ENCODE measurements at regions not wholly inside any gene's neighbourhood (a gene's known extent, or its start where the extent isn't known, plus 50 kb on each side); places are given as distances from the start of the nearest gene placed in this dataset.

DNA sequence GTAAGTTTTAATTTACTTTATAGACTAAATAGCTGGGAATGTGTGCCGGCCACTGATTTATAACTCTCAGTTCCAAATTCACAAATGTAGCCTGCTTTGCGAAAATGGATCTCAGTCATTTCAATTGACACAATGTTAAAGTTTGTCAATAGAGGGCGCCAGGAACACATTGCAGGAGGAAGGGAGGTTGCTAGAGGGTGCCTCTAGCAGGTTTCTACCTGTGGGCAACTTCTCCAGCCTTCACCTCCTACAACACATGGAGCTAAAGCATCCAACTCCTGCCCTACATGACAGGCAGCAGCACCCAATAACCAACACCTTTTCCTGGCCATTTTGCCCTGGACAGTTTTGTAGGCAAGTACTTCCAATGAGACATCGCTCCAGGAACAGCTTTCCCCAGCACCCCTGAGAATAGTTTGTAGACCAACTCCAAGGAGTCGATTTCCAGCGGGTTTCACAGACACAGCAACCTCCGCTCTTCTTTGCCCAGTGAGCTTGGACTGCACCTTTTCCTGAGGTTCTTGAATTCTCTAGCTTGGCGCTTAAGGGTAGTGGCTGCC, 784.8 kb upstream of the CDH2 start:
- peak in 2 of 3 donors; percentile 22 to 64 for DNase-seq (ENCODE audit: low read depth in 2 of 3, low spot score in 2 of 3)

DNA sequence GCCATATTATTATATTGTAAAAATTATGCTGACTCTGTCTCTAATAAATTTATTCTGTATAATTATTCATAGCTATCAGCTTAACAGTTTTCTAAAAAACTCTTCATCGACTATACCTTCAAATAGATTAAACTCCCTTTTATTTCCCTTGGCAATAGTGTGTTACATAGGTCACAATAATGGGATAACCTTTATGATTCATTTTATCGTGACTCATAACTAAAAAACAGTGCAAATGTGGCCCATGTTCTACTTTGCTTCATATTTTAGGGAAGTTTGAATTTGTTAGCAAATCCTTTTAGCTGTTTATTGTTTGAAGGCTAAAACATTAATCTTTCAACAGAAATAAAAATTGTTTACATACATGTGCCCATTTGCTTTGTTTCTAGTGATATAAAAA, 783.2 kb upstream of the CDH2 start:
- DNase-seq (ENCODE audit: low read depth in 2 of 3, low spot score in 2 of 3) = no peak

DNA sequence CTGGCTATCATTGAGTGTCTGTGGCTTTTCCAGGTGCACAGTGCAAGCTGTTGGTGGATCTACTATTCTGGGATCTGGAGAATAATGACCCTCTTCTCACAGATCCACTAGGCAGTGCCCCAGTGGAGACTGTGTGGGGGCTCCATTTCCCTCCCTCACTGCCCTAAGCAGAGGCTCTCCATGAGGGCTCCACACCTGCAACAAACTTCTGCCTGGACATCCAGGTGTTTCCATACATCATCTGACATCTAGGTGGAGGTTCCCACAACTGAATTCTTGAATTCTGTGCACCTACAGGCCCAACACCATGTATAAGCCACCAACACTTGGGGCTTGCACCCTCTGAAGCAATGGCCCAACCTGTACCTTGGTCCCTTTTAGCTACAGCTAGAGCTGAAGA, 775.4 kb upstream of the CDH2 start:
- DNase-seq (ENCODE audit: low read depth in 2 of 3, low spot score in 2 of 3) = no peak

DNA sequence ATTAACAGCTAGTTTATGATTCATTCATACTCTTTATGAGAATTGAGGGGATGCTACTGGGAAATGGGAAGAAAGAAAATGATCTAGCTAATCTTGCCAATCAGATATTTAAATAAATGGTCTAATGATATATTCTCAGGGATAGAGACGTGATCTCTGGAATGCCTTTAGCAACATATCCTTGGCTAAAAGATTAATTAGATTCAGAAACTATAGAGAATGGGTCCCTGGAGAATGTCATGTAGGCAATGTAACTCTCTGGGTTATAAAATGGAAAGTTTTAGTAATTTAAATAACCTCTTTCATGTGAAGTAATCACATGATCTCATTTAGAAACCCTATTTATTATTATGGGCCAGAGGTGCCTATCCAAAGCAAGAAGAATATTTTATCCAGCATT, 771.0 kb upstream of the CDH2 start:
- no peak for DNase-seq (ENCODE audit: low read depth in 2 of 3, low spot score in 2 of 3)

DNA sequence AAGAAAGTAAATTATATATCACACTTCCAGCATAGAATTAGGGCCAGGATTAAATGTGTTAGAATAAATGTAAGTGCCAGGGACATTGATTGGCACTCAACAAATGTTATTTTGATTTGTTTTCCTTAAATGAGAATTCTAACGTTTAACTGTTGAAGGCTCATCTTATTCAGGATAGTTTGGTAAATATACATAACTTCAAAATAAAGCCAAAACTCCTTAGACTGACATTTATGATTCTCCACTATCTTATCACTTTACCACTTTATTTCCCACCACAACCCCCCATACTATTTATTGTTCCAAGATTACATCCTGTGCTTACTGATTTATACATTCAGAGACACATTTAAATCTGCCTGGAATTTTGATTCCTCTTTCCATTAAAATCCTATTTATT, 769.5 kb upstream of the CDH2 start:
- no peak for DNase-seq (ENCODE audit: low read depth in 2 of 3, low spot score in 2 of 3)

DNA sequence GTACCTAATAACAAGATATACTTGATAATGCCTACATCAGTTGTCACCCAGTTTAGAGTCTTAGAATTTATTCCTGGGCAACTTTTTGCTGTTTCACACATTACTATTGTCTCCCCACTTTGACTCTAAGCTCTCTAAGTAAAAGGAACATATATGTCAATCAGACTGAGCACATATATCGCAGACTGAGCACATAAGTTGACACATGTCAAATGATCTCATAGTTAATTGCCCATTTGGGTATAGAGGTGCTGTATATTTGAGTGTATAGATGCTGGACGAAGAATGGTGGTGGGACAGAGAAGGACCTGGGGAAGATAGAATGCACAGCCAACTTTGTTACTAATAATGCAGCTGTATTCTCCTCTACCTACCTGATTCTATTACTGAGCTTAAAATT, 746.0 kb upstream of the CDH2 start:
- DNase-seq (ENCODE audit: low read depth in 2 of 3, low spot score in 2 of 3) = no peak

DNA sequence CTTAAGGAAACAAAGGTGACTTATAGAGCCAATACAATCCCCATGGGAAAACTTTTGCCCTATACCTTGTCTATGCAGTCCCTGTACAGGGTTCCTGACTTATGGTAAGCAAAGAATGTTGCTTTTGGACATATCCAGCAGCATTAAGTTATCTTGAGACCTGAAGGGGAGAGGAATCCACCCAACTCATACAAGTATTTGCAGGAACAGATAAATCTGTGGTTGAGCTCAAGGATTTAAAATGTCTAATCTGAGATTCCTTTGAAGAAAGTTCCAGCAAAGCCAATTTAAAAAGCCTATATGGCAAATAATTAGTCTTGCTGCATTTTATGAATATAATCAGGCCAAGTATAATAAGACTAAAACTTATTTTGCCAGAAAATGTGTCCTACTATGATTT, 739.5 kb upstream of the CDH2 start:
- DNase-seq (ENCODE audit: low read depth in 2 of 3, low spot score in 2 of 3) = no peak

DNA sequence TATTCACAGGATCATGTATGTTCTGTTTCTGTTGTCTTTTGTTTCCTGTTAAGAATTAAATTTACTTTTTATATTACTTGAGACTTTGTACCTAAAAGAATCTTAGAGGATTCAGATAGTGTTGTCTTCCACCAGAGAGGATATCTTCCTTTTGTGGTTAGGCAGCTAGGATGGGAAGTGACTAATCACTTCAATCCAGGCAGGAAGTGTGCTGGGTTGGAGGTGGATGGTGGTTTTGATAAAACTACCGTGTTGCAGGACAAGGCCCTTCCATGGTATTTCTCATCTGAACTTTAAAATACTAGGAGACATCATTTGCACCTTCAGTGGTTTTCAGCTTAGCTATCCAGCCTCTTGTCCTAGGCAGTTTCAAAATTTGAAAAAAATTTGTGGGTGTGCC, 728.6 kb upstream of the CDH2 start:
- DNase-seq (ENCODE audit: low read depth in 2 of 3, low spot score in 2 of 3) = peak in 2 of 3 donors; percentile 30 to 40

DNA sequence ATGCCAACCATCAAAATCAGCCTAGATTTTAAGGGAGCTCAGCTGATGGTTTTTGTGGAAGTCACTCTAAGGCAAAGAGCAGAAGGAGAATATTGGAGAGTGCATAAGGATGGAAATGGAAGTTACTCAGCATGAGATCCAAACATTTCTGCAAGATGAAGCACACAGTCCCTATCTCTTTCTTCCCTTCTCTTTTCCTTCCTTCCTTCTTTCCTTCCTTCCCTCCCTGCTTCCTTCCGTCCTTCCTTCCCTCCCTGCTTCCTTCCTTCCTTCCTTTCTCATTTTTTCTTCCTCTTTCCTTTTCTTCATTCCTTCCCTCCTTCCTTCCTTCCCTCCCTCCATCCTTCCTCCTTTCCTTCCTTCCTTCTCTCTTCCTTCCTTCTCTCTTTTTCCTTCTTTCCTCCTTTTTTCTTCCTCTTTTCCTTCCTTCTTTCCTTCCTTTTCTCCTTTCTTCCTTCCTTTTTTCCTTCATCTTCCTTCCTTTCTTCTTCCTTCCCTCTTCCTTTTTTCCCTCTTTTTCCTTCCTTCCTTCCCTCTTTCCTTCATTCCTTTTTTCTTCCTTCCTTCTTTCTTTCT, 727.9 kb upstream of the CDH2 start:
- DNase-seq (ENCODE audit: low read depth in 2 of 3, low spot score in 2 of 3) = no peak

DNA sequence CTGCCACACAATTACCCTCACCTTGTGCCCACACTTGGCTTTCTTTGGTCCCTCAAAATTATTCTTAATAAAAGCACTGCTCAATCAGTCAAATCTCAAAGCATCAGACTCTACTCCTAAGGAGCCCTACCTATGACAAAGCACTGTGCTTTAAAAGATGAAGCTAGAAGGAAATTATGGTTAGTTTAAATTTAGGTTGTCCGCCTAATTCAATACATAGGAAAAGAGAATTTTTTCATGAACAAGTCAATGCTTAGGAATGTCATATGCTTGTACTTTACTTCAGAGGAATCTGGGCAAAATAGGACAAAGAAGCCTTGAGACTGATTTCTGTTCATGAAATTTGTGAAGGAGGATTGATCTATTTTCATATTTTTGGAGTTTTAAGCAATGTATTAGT, 726.4 kb upstream of the CDH2 start:
- no peak for DNase-seq (ENCODE audit: low read depth in 2 of 3, low spot score in 2 of 3)

DNA sequence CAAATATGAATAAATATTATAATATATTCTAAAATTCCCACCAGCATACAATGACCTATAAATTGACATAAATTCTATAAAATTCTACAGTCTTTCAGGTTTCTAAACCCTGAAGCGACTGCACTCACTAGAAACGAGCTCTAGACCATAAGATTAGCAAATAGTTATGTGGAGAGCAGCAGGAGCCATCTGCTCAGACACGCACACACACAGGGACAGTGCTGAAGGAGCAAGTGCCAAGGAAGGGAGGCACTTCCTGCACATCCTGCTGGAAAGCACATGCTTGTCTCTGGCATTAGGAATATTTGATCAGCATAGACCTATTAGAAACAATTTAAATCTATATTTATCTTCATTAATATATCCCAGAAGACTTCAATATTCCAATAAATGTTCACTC, 713.9 kb upstream of the CDH2 start:
- no peak for DNase-seq (ENCODE audit: low read depth in 2 of 3, low spot score in 2 of 3)

DNA sequence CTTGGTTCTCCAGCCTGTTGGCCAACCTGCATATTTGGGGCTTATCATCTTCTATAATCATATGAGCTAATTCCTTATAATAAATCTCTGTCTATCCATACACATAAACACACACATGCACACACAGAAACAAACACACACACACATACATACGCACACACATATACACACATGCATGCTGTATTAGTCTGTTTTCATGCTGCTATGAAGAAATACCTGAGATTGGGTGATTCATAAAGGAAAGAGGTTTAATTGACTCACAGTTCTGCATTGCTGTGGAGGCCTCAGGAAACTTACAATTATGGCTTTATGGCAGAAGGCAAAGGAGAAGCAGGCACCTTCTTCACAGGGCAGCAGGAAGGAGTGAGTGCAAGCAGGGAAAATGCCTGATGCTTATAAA, 707.4 kb upstream of the CDH2 start:
- no peak for DNase-seq (ENCODE audit: low read depth in 2 of 3, low spot score in 2 of 3)

DNA sequence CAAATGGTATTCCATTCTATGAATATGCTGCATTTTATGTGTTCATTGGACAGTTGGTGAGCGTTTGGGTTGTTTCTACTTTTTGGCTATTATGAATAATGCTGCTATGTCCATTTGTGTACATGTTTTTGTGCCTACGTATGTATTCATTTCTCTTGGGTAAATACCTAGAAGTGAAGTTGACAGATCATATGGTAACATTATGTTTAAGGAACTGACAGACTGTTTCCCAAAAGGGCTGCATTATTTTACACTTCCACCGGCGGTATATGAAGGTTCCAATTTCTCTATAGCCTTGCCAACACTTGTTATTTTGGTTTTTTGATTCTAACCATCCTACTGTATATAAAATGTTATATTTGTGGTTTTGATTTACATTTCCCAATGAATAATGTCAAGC, 703.9 kb upstream of the CDH2 start:
- DNase-seq (ENCODE audit: low read depth in 2 of 3, low spot score in 2 of 3) = no peak

DNA sequence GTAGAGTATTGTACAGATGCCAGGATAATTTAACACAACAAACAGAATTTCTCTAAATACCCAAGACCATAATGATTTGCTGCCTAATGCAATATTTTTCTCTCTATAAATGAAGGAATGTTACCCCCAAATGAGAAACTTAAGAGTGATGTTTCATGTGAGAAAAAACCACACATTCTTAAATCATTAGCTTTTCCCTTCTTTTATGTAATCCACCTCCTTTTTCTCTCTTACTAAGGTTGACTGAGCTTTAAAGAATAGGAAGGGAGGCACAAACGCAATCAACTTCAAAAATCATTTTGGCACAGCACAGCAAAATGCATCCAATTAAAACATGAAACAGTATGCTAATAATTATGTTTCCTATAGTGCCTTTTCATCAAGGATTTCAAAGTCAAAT, 698.1 kb upstream of the CDH2 start:
- no peak for DNase-seq (ENCODE audit: low read depth in 2 of 3, low spot score in 2 of 3)

DNA sequence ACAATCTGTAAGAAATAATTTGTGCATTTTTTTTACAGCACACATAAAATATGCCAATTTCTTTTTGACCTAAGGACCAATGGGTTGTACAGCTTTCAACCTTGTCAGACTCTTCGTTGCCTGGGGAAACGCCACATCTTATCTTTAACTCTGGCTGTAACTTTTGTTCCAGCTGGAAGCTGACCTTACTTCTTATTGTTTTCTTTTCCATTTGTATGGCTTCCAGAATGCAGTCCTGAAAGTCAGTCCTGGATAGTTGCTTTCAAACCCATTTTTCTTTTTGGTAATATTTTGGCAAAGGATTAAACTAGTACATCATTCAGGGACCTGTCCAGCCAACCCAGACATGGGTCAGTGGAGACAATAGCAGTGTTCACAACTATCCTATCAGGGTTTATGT, 686.5 kb upstream of the CDH2 start:
- no peak for DNase-seq (ENCODE audit: low read depth in 2 of 3, low spot score in 2 of 3)

DNA sequence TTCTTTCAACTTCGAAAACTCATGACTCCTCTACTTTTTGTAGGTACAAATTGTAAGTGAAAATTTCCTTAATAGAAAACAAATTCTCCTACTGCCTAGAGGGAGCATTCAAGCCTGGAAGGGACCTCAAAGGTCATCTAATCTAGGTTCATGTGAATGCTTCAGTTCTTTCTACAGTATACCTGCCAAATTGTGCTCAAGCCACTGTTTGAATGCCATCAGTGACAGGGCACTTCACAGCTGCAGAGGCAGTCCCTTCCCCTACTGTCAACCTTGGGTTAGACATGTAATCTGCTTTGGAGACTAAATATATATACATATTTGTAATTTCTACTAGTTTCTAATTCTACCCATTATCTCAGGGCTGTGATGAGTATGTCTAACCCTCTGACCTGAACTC, 681.3 kb upstream of the CDH2 start:
- DNase-seq (ENCODE audit: low read depth in 2 of 3, low spot score in 2 of 3) = no peak

DNA sequence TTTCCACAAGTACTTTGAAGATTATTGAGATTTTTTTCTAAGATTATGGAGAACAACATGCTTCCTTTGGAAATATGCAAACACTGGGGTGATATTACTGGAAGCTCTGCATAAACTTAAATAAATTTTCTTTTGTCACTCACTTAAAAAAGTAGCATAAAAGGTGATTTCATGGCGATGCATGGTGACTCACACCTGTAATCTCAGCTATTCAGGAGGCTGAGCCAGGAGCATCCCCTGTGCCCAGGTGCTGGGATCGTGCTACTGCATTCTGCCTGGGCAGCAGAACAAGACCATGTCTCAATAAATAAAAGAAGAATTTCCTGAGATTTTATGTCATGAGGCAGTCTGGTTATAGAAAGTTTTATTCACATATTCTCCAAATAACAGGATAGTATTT, 679.1 kb upstream of the CDH2 start:
- DNase-seq (ENCODE audit: low read depth in 2 of 3, low spot score in 2 of 3) = no peak

DNA sequence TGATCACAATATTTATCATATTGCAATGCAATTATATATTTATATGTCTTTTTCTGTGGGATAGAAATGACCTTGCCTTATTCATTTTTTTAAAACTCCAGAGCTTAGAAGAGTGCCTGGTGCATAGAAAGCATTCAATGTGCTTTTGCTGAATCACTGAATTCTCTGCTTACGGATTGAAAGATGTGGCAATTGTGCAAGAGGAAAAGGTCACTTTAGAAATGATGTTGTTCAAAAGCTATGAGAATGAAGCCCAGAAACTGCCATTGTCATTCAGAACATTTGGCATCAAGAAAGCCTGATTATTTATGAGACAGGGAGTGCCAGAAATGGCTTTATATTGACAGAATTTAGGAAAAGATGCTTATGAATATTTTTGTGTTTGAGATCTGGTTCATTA, 678.6 kb upstream of the CDH2 start:
- no peak for DNase-seq (ENCODE audit: low read depth in 2 of 3, low spot score in 2 of 3)

DNA sequence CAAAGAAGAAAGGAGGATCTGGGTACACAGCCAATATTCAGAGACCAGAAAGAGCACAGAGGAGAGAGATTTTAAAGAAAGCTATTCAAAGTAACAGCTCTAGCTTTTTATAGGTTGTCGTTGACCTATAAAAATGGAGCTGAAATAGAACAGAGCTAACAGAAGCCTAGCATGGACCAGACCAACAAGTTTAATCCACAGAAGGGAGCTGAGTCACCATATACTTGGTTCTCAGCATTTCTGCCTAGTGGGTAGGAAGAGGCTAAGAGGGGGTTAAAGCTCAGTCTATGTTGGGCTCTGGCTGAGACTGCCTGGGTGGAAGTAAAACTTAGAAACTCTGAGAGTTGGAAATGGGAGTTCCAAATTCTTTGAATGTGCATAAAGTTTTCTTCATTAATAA, 678.0 kb upstream of the CDH2 start:
- DNase-seq (ENCODE audit: low read depth in 2 of 3, low spot score in 2 of 3) = no peak

DNA sequence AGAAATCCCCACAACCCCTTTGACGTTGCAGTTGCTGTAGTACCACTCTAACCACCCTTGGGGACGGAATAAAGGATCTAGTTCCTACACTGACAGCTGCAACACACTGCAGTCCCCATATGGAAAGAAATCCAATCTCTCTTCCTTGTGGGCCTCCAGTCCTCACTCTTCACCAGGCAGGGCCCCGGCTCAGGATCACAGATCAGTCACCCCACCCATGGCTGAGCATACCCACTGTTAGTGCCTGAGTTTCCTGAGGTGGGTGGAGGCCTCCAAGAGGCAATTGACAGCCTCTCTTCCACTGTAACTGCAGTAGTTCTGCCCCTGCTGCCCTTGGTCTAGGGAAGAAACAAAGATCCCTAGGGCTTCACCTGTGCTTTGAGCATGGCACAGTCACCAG, 670.0 kb upstream of the CDH2 start:
- DNase-seq (ENCODE audit: low read depth in 2 of 3, low spot score in 2 of 3) = no peak

DNA sequence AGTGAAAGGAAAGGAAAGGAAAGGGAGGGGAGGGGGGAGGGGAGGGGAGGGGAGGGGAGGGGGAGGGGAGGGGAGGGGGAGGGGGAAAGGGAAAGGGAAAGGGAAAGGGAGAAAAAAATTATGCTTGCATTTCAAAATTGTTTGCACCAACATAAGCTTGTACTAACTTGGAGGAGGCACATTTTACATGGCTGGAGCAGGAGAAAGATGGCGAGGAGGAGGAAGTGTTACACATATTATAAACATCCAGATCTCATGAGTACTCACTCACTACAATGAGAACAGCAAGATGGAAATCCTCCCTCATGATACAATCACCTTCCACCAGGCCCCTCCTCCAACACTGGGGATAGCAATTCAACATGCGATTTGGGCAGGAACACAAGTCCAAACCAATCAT, 660.2 kb upstream of the CDH2 start:
- no peak for DNase-seq (ENCODE audit: low read depth in 2 of 3, low spot score in 2 of 3)

DNA sequence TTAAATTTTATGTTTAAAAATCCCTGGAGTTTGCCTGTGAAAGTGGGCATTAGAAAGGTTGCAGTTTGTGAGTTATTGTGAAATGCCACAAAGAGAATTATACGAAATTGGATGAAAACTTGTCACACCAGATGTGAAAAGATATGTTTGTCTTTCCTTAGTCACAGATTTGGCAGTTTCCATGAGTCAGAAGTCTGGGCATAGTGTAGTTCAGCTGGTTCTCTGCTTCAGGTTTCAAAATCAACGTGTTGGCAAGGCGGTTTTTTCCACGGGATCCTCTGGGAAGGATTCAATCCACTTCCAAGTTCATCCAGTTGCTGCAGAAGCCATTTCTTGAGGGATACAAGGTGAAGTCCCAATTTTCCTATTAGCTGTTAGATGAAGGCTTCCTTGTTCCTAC, 658.0 kb upstream of the CDH2 start:
- no peak for DNase-seq (ENCODE audit: low read depth in 2 of 3, low spot score in 2 of 3)

DNA sequence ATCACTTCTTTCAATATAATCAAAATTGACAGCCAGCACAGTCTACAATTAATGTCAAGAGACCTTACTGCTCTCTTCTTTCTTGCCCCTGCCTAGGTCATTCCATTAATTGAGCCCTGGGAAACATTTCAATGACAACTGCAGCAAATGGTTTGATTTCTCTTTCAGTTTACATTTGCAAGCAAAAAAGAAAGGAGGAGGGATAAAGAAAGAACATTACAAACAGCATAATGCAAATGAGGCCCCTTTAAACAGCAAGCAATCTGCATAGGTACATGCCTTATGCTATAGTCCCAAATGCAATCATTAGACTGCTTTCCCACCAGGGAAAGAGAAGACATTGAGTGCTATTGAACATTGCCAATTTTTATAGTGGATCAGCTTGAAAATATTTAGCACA, 655.0 kb upstream of the CDH2 start:
- DNase-seq (ENCODE audit: low read depth in 2 of 3, low spot score in 2 of 3) = no peak

Measured in hematopoietic multipotent progenitor cell (in vitro differentiated cells).